Left lung (tissue), 4 donors: ENCODE measurements at regions not wholly inside any gene's neighbourhood (a gene's known extent, or its start where the extent isn't known, plus 50 kb on each side); places are given as distances from the start of the nearest gene placed in this dataset.

ENCODE experiments used
- ATAC-seq: fragments of 200-7000 bp; cut with Tn5 transposase; one replicate; pipeline ENCODE4 v1.9.1; 2020; ENCODE audit warnings: moderate library complexity
- DNase-seq, 4 donors: peaks; one replicate each; pipeline ENCODE4 v3.0.0-alpha.2; 2013 to 2020
- H3K27ac ChIP-seq, 2 donors: fragments of 200-600 bp; sonication (generic) in 1 of 2; one replicate each; pipeline versions ENCODE4 v1.5.0 to v1.8.0; 2020 to 2021
- H3K27me3 ChIP-seq, 2 donors: fragments of 200-600 bp; sonication (generic) in 1 of 2; one replicate each; pipeline versions ENCODE4 v1.5.0 to v1.8.0; 2020 to 2021
- H3K36me3 ChIP-seq, 2 donors: fragments of 200-600 bp; sonication (generic) in 1 of 2; one replicate each; pipeline versions ENCODE4 v1.5.0 to v1.8.0; 2020 to 2021
- H3K4me1 ChIP-seq, 2 donors: fragments of 200-600 bp; one replicate each; pipeline ENCODE4 v1.8.0; 2021
- H3K4me3 ChIP-seq, 2 donors: fragments of 200-600 bp; sonication (generic) in 1 of 2; one replicate each; pipeline versions ENCODE4 v1.5.0 to v1.8.0; 2020 to 2021; ENCODE audit warnings: mild to moderate bottlenecking in 1 of 2
- H3K9me3 ChIP-seq, 2 donors: fragments of 200-600 bp; sonication (generic) in 1 of 2; one replicate each; pipeline versions ENCODE4 v1.5.0 to v1.8.0; 2020 to 2021
- intact Hi-C, 2 donors: fragments of 100-400 bp; cut with DNase I; formaldehyde crosslinking; loops; one replicate each; pipeline versions ENCODE4 v1.11.2 to v1.14.2; 2022
- TF ChIP-seq, protein P1 (sequence below), 2 donors: fragments of 200-600 bp; sonication (generic) in 1 of 2; IDR thresholded peaks; one replicate each; pipeline versions ENCODE4 v1.5.0 to v1.8.0; 2021; ENCODE audit warnings: antibody characterized with exemption in 2 of 2
- donor health status: DM: no; HTN: yes; CAD: no.
- donor health status: DM: no; HTN: no; CAD: no.

GRCh38 chr21:38626306-38626705 lies 128.0 kb upstream of the ERG start:
- no peaks in the 10 kb centered on the region for H3K4me1 ChIP-seq
- TF ChIP-seq, protein P1, sequence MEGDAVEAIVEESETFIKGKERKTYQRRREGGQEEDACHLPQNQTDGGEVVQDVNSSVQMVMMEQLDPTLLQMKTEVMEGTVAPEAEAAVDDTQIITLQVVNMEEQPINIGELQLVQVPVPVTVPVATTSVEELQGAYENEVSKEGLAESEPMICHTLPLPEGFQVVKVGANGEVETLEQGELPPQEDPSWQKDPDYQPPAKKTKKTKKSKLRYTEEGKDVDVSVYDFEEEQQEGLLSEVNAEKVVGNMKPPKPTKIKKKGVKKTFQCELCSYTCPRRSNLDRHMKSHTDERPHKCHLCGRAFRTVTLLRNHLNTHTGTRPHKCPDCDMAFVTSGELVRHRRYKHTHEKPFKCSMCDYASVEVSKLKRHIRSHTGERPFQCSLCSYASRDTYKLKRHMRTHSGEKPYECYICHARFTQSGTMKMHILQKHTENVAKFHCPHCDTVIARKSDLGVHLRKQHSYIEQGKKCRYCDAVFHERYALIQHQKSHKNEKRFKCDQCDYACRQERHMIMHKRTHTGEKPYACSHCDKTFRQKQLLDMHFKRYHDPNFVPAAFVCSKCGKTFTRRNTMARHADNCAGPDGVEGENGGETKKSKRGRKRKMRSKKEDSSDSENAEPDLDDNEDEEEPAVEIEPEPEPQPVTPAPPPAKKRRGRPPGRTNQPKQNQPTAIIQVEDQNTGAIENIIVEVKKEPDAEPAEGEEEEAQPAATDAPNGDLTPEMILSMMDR (IDR thresholded peaks at IDR 0.05) = no peak
- no peaks in the 10 kb centered on the region for H3K27me3 ChIP-seq
- no peaks in the 10 kb centered on the region for H3K36me3 ChIP-seq
- peaks cover 0 to 9% of the 10 kb centered on the region in 2 donors for H3K9me3 ChIP-seq
- H3K4me3 ChIP-seq = no peak overlapping the region
- ATAC-seq (no peak), DNase-seq (no peak)
- intact Hi-C loops = no loop called here
- H3K27ac ChIP-seq = no peak overlapping the region

DNA sequence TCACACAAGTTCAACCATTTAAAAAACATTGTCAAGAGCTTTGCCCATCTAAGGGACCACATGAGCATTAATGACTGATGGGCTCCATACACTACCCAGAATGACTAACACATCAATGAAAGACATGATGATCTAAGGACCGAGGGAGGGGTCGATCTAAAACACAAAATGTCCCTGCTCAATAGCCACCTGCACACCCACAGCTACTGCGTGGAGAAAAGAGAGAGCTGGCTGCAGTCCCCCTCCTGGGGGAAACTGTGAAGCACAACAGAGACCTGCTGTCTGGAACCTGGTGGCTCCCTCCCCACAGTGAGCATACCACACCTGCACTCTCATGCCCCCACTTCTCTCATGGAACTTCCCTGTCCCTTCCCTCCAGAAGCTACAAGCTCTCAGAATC lies 130.1 kb upstream of the ERG start:
- DNase-seq (no peak), ATAC-seq (no peak)
- Histone ChIP-seq H3K4me3 (no peak overlapping the region), H3K36me3 (no peaks in the 10 kb centered on the region), H3K27ac (no peak overlapping the region), H3K27me3 (no peaks in the 10 kb centered on the region), H3K9me3 (peaks cover 0 to 9% of the 10 kb centered on the region in 2 donors), H3K4me1 (no peaks in the 10 kb centered on the region)
- TF ChIP-seq, protein P1 (IDR thresholded peaks at IDR 0.05) = no peak
- intact Hi-C loops = no loop called here

GRCh38 chr21:38631206-38631605 lies 132.9 kb upstream of the ERG start:
- Histone ChIP-seq H3K4me3 (no peak overlapping the region), H3K27ac (peak overlapping the region in 1 of 2 donors; percentile 35)
- peak; percentile 59 for ATAC-seq

GRCh38 chr21:38631676-38632075 lies 133.4 kb upstream of the ERG start:
- DNase-seq (no peak), ATAC-seq (peak; percentile 12)
- Histone ChIP-seq H3K27me3 (no peaks in the 10 kb centered on the region), H3K4me1 (no peaks in the 10 kb centered on the region), H3K4me3 (no peak overlapping the region), H3K9me3 (peaks cover 0 to 15% of the 10 kb centered on the region in 2 donors), H3K36me3 (no peaks in the 10 kb centered on the region), H3K27ac (peak overlapping the region in 1 of 2 donors; percentile 35)
- intact Hi-C loops = no loop called here
- TF ChIP-seq, protein P1 (IDR thresholded peaks at IDR 0.05) = no peak

More at GRCh38 chr21:38631206-38631605, 132.9 kb upstream of the ERG start:
- peaks cover 0 to 14% of the 10 kb centered on the region in 2 donors for H3K9me3 ChIP-seq
- no peaks in the 10 kb centered on the region for H3K4me1 ChIP-seq
- DNase-seq = no peak
- TF ChIP-seq, protein P1 (IDR thresholded peaks at IDR 0.05) = no peak
- H3K27me3 ChIP-seq = no peaks in the 10 kb centered on the region
- intact Hi-C loops = no loop called here
- no peaks in the 10 kb centered on the region for H3K36me3 ChIP-seq

GRCh38 chr21:38637161-38637560 lies 138.9 kb upstream of the ERG start:
- TF ChIP-seq, protein P1 (IDR thresholded peaks at IDR 0.05) = no peak
- Histone ChIP-seq H3K4me1 (peaks cover 0 to 3% of the 10 kb centered on the region in 2 donors), H3K27me3 (no peaks in the 10 kb centered on the region), H3K36me3 (no peaks in the 10 kb centered on the region), H3K27ac (no peak overlapping the region), H3K9me3 (peaks cover 0 to 7% of the 10 kb centered on the region in 2 donors), H3K4me3 (no peak overlapping the region)
- intact Hi-C loops = no loop called here
- ATAC-seq = no peak
- no peak for DNase-seq
